IMR-90 (cell line): ENCODE measurements at regions not wholly inside any gene's neighbourhood (a gene's known extent, or its start where the extent isn't known, plus 50 kb on each side); places are given as distances from the start of the nearest gene placed in this dataset.

Experiments used
- ATAC-seq: fragments of 200-7000 bp; cut with Tn5 transposase; 2 replicates; pipeline ENCODE4 v1.9.1; 2020; ENCODE audit warnings: low read depth, mild to moderate bottlenecking, moderate library complexity
- BruUV-seq: library from RNA; stranded (reverse); fragments of 400-500 nt; replicated peaks from 2 replicates; lab custom pipeline; 2021; lab: Mats Ljungman, UMichigan
- CTCF ChIA-PET: fragments of 300-600 bp; formaldehyde crosslinking; extraction: SDS; loops from one replicate; lab custom pipeline; 2021; ENCODE audit warnings: antibody characterized with exemption; lab: Yijun Ruan, JAX
- POLR2A ChIA-PET: fragments of 300-600 bp; sonication (Branson Sonifier 250); formaldehyde crosslinking; loops from one replicate; lab custom pipeline; 2022; ENCODE audit warnings: antibody characterized with exemption; ENCODE audit not compliant: unreplicated experiment; lab: Charles Lee
- DNase-seq: peaks from one replicate; pipeline ENCODE4 v3.0.0; 2013
- H2AFZ ChIP-seq: replicated peaks from 2 replicates; pipeline ENCODE3; 2013; ENCODE audit warnings: low read length, mild to moderate bottlenecking; ENCODE audit not compliant: poor library complexity
- H2AK5ac ChIP-seq: 2 replicates; pipeline ENCODE4 v1.6.1; 2013; ENCODE audit warnings: low read depth, low read length, inconsistent platforms
- H2AK9ac ChIP-seq: replicated peaks from 2 replicates; pipeline ENCODE3; 2013; ENCODE audit warnings: mild to moderate bottlenecking, low read depth, low read length, moderate library complexity; ENCODE audit not compliant: poor library complexity
- H2BK120ac ChIP-seq: 2 replicates; pipeline ENCODE4 v1.6.1; 2013; ENCODE audit warnings: low read depth, low read length, inconsistent platforms
- H2BK15ac ChIP-seq: 3 replicates; pipeline ENCODE4 v1.6.1; 2013; ENCODE audit warnings: low read depth, low read length, inconsistent platforms
- H2BK20ac ChIP-seq: 2 replicates; pipeline ENCODE4 v1.6.1; 2013; ENCODE audit warnings: low read depth, mild to moderate bottlenecking, inconsistent platforms, low read length, moderate library complexity
- H2BK5ac ChIP-seq: 2 replicates; pipeline ENCODE4 v1.6.1; 2013; ENCODE audit warnings: mild to moderate bottlenecking, low read depth, low read length, inconsistent platforms; ENCODE audit not compliant: poor library complexity, severe bottlenecking
- H3K14ac ChIP-seq: replicated peaks from 2 replicates; pipeline ENCODE4 v1.6.1; 2013; ENCODE audit warnings: low read depth, low read length, inconsistent platforms
- H3K18ac ChIP-seq: 2 replicates; pipeline ENCODE4 v1.6.1; 2013; ENCODE audit warnings: low read depth, low read length, control low read depth
- H3K23ac ChIP-seq: 2 replicates; pipeline ENCODE4 v1.6.1; 2013; ENCODE audit warnings: low read depth, low read length, inconsistent platforms
- H3K27ac ChIP-seq: 2 replicates; pipeline ENCODE4 v1.5.1; 2013; ENCODE audit warnings: mild to moderate bottlenecking, control low read depth, low read length; ENCODE audit not compliant: insufficient read depth
- H3K27me3 ChIP-seq: 2 replicates; pipeline ENCODE4 v1.6.1; 2013; ENCODE audit warnings: low read length; ENCODE audit not compliant: control insufficient read depth, insufficient read depth
- H3K36me3 ChIP-seq: 2 replicates; pipeline ENCODE4 v1.6.1; 2013; ENCODE audit warnings: low read length, mixed read lengths; ENCODE audit not compliant: control insufficient read depth, insufficient read depth
- H3K4ac ChIP-seq: 2 replicates; pipeline ENCODE4 v1.6.1; 2013; ENCODE audit warnings: low read depth, low read length, inconsistent platforms
- H3K4me1 ChIP-seq: 2 replicates; pipeline ENCODE4 v1.6.1; 2013; ENCODE audit warnings: low read length, mixed read lengths; ENCODE audit not compliant: control insufficient read depth, insufficient read depth
- H3K4me2 ChIP-seq: 2 replicates; pipeline ENCODE4 v1.6.1; 2013; ENCODE audit warnings: low read depth, mild to moderate bottlenecking, control low read depth, low read length, moderate library complexity
- H3K4me3 ChIP-seq: 2 replicates; pipeline ENCODE4 v1.5.1; 2013; ENCODE audit warnings: low read depth, mild to moderate bottlenecking, control low read depth, low read length, moderate library complexity; ENCODE audit not compliant: insufficient read depth
- H3K56ac ChIP-seq: 2 replicates; pipeline ENCODE4 v1.6.1; 2013; ENCODE audit warnings: low read length, inconsistent platforms; ENCODE audit not compliant: insufficient read depth; ENCODE audit errors: extremely low read depth
- H3K79me1 ChIP-seq, 2 experiments: 2 replicates each; pipeline ENCODE4 v1.6.1; 2013; ENCODE audit warnings: low read length in 2 of 2, inconsistent platforms in 1 of 2, low read depth in 1 of 2
- H3K9ac ChIP-seq: 2 replicates; pipeline ENCODE4 v1.6.1; 2013; ENCODE audit warnings: low read depth, low read length, control low read depth
- H3K9me1 ChIP-seq: 2 replicates; pipeline ENCODE4 v1.6.1; 2013; ENCODE audit warnings: low read length, inconsistent platforms; ENCODE audit not compliant: insufficient read depth
- H3K9me3 ChIP-seq: 2 replicates; pipeline ENCODE4 v1.6.1; 2013; ENCODE audit warnings: low read length; ENCODE audit not compliant: control insufficient read depth, insufficient read depth
- H4K20me1 ChIP-seq: 2 replicates; pipeline ENCODE4 v1.6.1; 2013; ENCODE audit warnings: low read length, inconsistent platforms; ENCODE audit not compliant: insufficient read depth
- H4K5ac ChIP-seq: 2 replicates; pipeline ENCODE4 v1.6.1; 2013; ENCODE audit warnings: mild to moderate bottlenecking, low read depth, low read length, control low read depth
- H4K8ac ChIP-seq, 2 experiments: 2 replicates each; pipeline ENCODE4 v1.6.1; 2013; ENCODE audit warnings: low read depth in 2 of 2, low read length in 2 of 2, control low read depth in 1 of 2, inconsistent platforms in 1 of 2
- H4K91ac ChIP-seq: 2 replicates; pipeline ENCODE4 v1.6.1; 2013; ENCODE audit warnings: low read depth, low read length, inconsistent platforms; ENCODE audit not compliant: insufficient read depth
- BHLHE40 ChIP-seq: fragments of 150-350 bp; IDR thresholded peaks from 2 replicates; pipeline ENCODE4 v1.6.1; 2016; ENCODE audit warnings: mild to moderate bottlenecking, low read depth, low read length
- CHD1 ChIP-seq: IDR thresholded peaks from 2 replicates; pipeline ENCODE4 v1.6.1; 2012; ENCODE audit warnings: low read depth, low read length, improper control_type of control experiment
- FOS ChIP-seq: fragments of 150-350 bp; IDR thresholded peaks from 2 replicates; pipeline ENCODE4 v1.6.1; 2016; ENCODE audit warnings: low read depth, low read length
- MAFK ChIP-seq: IDR thresholded peaks from 2 replicates; pipeline ENCODE4 v1.6.1; 2012; ENCODE audit warnings: low read depth, low read length, improper control_type of control experiment
- MXI1 ChIP-seq: IDR thresholded peaks from 2 replicates; pipeline ENCODE4 v1.6.1; 2012; ENCODE audit warnings: low read depth, mild to moderate bottlenecking, low read length, moderate library complexity, borderline replicate concordance
- NFE2L2 ChIP-seq: fragments of 150-350 bp; IDR thresholded peaks from 2 replicates; pipeline ENCODE4 v1.6.1; 2016; ENCODE audit warnings: low read depth, mild to moderate bottlenecking, low read length
- POLR2A ChIP-seq: IDR thresholded peaks from 2 replicates; pipeline ENCODE4 v1.6.1; 2012; ENCODE audit warnings: mild to moderate bottlenecking, low read depth, low read length
- USF2 ChIP-seq: fragments of 150-350 bp; IDR thresholded peaks from 2 replicates; pipeline ENCODE4 v1.6.1; 2017; ENCODE audit warnings: mild to moderate bottlenecking, antibody characterized with exemption, low read length, low read depth
- WGBS, 2 experiments: methylation state at CpG; one replicate each; pipeline versions ENCODE4 v1.1.5 to v1.1.7; 2013; ENCODE audit warnings: missing lambda C conversion rate in 2 of 2; ENCODE audit not compliant: insufficient read length in 1 of 2; ENCODE audit errors: extremely low coverage in 2 of 2; 5-methylcytosine and 5-hydroxymethylcytosine counted together
- dilution Hi-C: fragments of 300-500 bp; cut with HindIII; formaldehyde crosslinking; loops from one replicate; pipeline ENCODE4 v1.14.3; 2018; ENCODE audit warnings: low sequenced_read_pairs; ENCODE audit not compliant: unreplicated experiment
- in situ Hi-C: fragments of 300-500 bp; cut with MboI; formaldehyde crosslinking; loops from 3 replicates; pipeline ENCODE4 v1.14.3; 2019; ENCODE audit warnings: low sequenced_read_pairs, inconsistent platforms, mixed read lengths
- intact Hi-C: fragments of 100-400 bp; cut with micrococcal nuclease; formaldehyde crosslinking; loops from 2 replicates; pipeline ENCODE4 v1.10.0; 2022

- no peak overlapping the region for H2BK15ac ChIP-seq
- no peak overlapping the region for H3K14ac ChIP-seq
- H3K4ac ChIP-seq, result no peak overlapping the region
- no peak overlapping the region for H2BK5ac ChIP-seq
- in situ Hi-C loops (no loop called here), intact Hi-C loops (no loop called here), dilution Hi-C loops (no loop called here)
- TF ChIP-seq USF2 (no peak), NFE2L2 (no peak), CHD1 (no peak), MAFK (no peak), FOS (no peak), MXI1 (no peak), BHLHE40 (no peak), POLR2A (no peak)
- H4K20me1 ChIP-seq, result no peaks in the 10 kb centered on the region
- no peaks in the 10 kb centered on the region for H3K4me1 ChIP-seq
- H3K23ac ChIP-seq, result no peak overlapping the region
- H4K8ac ChIP-seq, result no peak overlapping the region
- WGBS, 2 experiments, result no CpG with 5 or more reads among the region's 5 CpGs
- CTCF ChIA-PET, result no interaction called here
- H3K36me3 ChIP-seq, result no peaks in the 10 kb centered on the region
- no peak overlapping the region for H3K18ac ChIP-seq
- no peak overlapping the region for H4K5ac ChIP-seq
- no peak overlapping the region for H3K27ac ChIP-seq
- H2AFZ ChIP-seq, result no peak overlapping the region
- H2BK120ac ChIP-seq, result no peak overlapping the region
- H3K9me1 ChIP-seq, result no peaks in the 10 kb centered on the region
- no peak overlapping the region for H2BK20ac ChIP-seq
- no peak overlapping the region for H2AK5ac ChIP-seq
- no peak overlapping the region for H2AK9ac ChIP-seq
- DNase-seq (no peak), ATAC-seq (no peak)
- no TSS peak for BruUV-seq
- H4K91ac ChIP-seq, result no peak overlapping the region
- H3K4me3 ChIP-seq, result no peak overlapping the region
- POLR2A ChIA-PET, result no interaction called here
- H3K9me3 ChIP-seq, result peaks cover 4% of the 10 kb centered on the region; the same call in 1 of the 2 replicates
- no peak overlapping the region for H3K4me2 ChIP-seq
- no peaks in the 10 kb centered on the region for H3K79me1 ChIP-seq
- H3K27me3 ChIP-seq, result no peaks in the 10 kb centered on the region
- H3K56ac ChIP-seq, result no peak overlapping the region
- no peak overlapping the region for H3K9ac ChIP-seq
These were observed 1312.0 kb downstream of the PCDH7 start for GRCh38 chr4:32032136-32032672.
